GM12878 (cell line): ENCODE measurements at regions not wholly inside any gene's neighbourhood (a gene's known extent, or its start where the extent isn't known, plus 50 kb on each side); places are given as distances from the start of the nearest gene placed in this dataset.

ENCODE experiments used
- BACH1 ChIP-seq: fragments of 450-650 bp; IDR thresholded peaks from 2 replicates; pipeline ENCODE4 v1.6.1; 2017; ENCODE audit warnings: mild to moderate bottlenecking, borderline replicate concordance
- CHD2 ChIP-seq: IDR thresholded peaks from 2 replicates; pipeline ENCODE4 v1.6.1; 2011; ENCODE audit warnings: low read depth, low read length, improper control_type of control experiment, borderline replicate concordance
- CHD4 ChIP-seq: fragments of 200-600 bp; sonication (generic); IDR thresholded peaks from 2 replicates; pipeline ENCODE4 v1.6.1; 2016; ENCODE audit warnings: mild to moderate bottlenecking
- FOXK2 ChIP-seq: fragments of 450-650 bp; IDR thresholded peaks from 2 replicates; pipeline ENCODE4 v1.6.1; 2017; ENCODE audit warnings: mild to moderate bottlenecking, moderate library complexity
- HDAC6 ChIP-seq: fragments of 200-600 bp; sonication (generic); IDR thresholded peaks from one replicate; pipeline ENCODE4 v1.8.0; 2017; ENCODE audit warnings: antibody characterized with exemption; ENCODE audit not compliant: unreplicated experiment
- IKZF2 ChIP-seq, 2 experiments: fragments of 450-650 bp; IDR thresholded peaks; 2 replicates each; pipeline ENCODE4 v1.6.1; 2017; ENCODE audit warnings: mild to moderate bottlenecking in 2 of 2, moderate library complexity in 2 of 2
- JUND ChIP-seq: IDR thresholded peaks from 2 replicates; pipeline ENCODE4 v1.6.1; 2012; ENCODE audit warnings: low read depth, mild to moderate bottlenecking, low read length, improper control_type of control experiment, moderate library complexity
- KAT2A ChIP-seq: conservative IDR thresholded peaks from 2 replicates; pipeline ENCODE4 v1.6.1; 2011; ENCODE audit warnings: low read depth, low read length; ENCODE audit not compliant: control insufficient read depth
- KLF5 ChIP-seq: fragments of 450-650 bp; IDR thresholded peaks from 2 replicates; pipeline ENCODE4 v1.6.1; 2014; ENCODE audit warnings: mild to moderate bottlenecking; ENCODE audit not compliant: partially characterized antibody
- MEF2A ChIP-seq: IDR thresholded peaks from 2 replicates; pipeline ENCODE4 v1.6.1; 2011; ENCODE audit warnings: low read depth, mild to moderate bottlenecking, low read length, moderate library complexity; ENCODE audit not compliant: insufficient read depth
- NFYA ChIP-seq: IDR thresholded peaks from 2 replicates; pipeline ENCODE4 v1.6.1; 2011; ENCODE audit warnings: low read depth, mild to moderate bottlenecking, low read length, improper control_type of control experiment, borderline replicate concordance
- NFYB ChIP-seq: IDR thresholded peaks from 2 replicates; pipeline ENCODE4 v1.6.1; 2011; ENCODE audit warnings: low read depth, mild to moderate bottlenecking, low read length, improper control_type of control experiment, moderate library complexity; ENCODE audit not compliant: insufficient read depth
- PML ChIP-seq: IDR thresholded peaks from 2 replicates; pipeline ENCODE4 v1.6.1; 2012; ENCODE audit warnings: low read length, inconsistent platforms
- SMAD5 ChIP-seq: IDR thresholded peaks from 2 replicates; pipeline ENCODE4 v1.6.1; 2016; ENCODE audit warnings: antibody characterized with exemption, low read depth
- YY1 ChIP-seq: IDR thresholded peaks from 2 replicates; pipeline ENCODE4 v1.6.1; 2011; ENCODE audit warnings: low read depth, mild to moderate bottlenecking, low read length
- TF ChIP-seq, protein P1 (sequence below): fragments of 150-350 bp; IDR thresholded peaks from 2 replicates; pipeline ENCODE4 v1.6.1; 2016; ENCODE audit warnings: low read depth, low read length
- TF ChIP-seq, protein P2 (sequence below): fragments of 450-650 bp; IDR thresholded peaks from 2 replicates; pipeline ENCODE4 v1.6.1; 2016; ENCODE audit warnings: mild to moderate bottlenecking
- TF ChIP-seq, protein P3 (sequence below): IDR thresholded peaks from 2 replicates; pipeline ENCODE4 v1.6.1; 2011; ENCODE audit warnings: low read depth, low read length, improper control_type of control experiment, borderline replicate concordance

DNA sequence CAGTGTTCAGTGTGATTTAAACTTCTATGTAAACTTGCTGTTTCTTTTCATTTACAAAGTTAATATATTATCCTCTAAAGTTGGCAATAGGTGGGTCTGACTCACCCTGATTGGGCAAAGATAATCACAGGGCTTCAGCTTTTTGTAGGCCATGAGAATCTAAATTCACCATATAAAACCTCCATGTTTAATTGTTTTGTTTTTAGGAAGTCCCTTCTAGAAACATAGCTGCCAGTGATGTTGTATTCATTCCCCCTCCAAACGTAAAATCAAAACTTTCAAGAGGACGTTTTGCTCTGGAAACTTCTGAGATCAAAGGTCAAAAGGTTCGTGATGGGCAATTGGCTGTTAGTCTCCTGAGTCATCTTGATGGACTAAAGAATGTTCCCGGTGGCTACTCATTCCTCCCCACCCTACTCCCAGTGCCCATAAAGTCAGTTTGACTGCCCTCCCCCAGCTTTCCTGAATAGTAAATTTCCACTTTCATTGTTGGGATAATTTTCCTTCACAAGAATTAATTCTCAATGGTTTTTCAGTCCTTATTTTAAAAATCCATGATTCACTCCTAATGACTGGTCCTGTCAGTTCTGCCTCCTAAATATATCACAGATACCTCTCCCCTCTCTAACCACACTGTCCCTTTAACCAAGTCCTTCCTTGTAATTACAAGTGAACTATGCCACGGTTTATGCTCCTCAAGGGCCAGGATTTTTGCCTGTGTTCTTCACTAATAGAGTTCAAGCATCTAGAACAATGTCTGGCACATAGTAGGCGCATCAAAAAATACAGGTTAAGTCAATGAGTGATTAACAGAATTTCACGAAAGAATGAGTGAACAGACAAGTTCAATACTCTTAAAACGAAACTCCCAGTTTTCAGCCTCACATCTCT lies 164.4 kb upstream of the VRK2 start (continued):
- TF ChIP-seq BACH1 (no peak), NFYA (no peak), MEF2A (no peak), KAT2A (no peak), PML (no peak), HDAC6 (no peak), KLF5 (no peak), SMAD5 (no peak), CHD2 (no peak), YY1 (no peak), JUND (no peak), CHD4 (no peak), IKZF2 (IDR thresholded peaks at IDR 0.05) (peak in 1 of 2 experiments; percentile 20; a peak in 1 of 4 replicates), FOXK2 (no peak), NFYB (no peak)
- TF ChIP-seq, protein P1, sequence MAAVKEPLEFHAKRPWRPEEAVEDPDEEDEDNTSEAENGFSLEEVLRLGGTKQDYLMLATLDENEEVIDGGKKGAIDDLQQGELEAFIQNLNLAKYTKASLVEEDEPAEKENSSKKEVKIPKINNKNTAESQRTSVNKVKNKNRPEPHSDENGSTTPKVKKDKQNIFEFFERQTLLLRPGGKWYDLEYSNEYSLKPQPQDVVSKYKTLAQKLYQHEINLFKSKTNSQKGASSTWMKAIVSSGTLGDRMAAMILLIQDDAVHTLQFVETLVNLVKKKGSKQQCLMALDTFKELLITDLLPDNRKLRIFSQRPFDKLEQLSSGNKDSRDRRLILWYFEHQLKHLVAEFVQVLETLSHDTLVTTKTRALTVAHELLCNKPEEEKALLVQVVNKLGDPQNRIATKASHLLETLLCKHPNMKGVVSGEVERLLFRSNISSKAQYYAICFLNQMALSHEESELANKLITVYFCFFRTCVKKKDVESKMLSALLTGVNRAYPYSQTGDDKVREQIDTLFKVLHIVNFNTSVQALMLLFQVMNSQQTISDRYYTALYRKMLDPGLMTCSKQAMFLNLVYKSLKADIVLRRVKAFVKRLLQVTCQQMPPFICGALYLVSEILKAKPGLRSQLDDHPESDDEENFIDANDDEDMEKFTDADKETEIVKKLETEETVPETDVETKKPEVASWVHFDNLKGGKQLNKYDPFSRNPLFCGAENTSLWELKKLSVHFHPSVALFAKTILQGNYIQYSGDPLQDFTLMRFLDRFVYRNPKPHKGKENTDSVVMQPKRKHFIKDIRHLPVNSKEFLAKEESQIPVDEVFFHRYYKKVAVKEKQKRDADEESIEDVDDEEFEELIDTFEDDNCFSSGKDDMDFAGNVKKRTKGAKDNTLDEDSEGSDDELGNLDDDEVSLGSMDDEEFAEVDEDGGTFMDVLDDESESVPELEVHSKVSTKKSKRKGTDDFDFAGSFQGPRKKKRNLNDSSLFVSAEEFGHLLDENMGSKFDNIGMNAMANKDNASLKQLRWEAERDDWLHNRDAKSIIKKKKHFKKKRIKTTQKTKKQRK = no peak
- TF ChIP-seq, protein P2, sequence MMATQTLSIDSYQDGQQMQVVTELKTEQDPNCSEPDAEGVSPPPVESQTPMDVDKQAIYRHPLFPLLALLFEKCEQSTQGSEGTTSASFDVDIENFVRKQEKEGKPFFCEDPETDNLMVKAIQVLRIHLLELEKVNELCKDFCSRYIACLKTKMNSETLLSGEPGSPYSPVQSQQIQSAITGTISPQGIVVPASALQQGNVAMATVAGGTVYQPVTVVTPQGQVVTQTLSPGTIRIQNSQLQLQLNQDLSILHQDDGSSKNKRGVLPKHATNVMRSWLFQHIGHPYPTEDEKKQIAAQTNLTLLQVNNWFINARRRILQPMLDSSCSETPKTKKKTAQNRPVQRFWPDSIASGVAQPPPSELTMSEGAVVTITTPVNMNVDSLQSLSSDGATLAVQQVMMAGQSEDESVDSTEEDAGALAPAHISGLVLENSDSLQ = no peak
- TF ChIP-seq, protein P3, sequence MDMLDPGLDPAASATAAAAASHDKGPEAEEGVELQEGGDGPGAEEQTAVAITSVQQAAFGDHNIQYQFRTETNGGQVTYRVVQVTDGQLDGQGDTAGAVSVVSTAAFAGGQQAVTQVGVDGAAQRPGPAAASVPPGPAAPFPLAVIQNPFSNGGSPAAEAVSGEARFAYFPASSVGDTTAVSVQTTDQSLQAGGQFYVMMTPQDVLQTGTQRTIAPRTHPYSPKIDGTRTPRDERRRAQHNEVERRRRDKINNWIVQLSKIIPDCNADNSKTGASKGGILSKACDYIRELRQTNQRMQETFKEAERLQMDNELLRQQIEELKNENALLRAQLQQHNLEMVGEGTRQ = no peak
